ENCODE measurements at regions not wholly inside any gene's neighbourhood (a gene's known extent, or its start where the extent isn't known, plus 50 kb on each side); places are given as distances from the start of the nearest gene placed in this dataset.
A peak's percentile ranks its signal among the peaks of the same experiment; 100 is the strongest.
"Not testable (repeated sequence)": the region's sequence is repeated elsewhere in the genome, so short reads cannot be mapped to it uniquely, and the experiment has no call there.

DNA sequence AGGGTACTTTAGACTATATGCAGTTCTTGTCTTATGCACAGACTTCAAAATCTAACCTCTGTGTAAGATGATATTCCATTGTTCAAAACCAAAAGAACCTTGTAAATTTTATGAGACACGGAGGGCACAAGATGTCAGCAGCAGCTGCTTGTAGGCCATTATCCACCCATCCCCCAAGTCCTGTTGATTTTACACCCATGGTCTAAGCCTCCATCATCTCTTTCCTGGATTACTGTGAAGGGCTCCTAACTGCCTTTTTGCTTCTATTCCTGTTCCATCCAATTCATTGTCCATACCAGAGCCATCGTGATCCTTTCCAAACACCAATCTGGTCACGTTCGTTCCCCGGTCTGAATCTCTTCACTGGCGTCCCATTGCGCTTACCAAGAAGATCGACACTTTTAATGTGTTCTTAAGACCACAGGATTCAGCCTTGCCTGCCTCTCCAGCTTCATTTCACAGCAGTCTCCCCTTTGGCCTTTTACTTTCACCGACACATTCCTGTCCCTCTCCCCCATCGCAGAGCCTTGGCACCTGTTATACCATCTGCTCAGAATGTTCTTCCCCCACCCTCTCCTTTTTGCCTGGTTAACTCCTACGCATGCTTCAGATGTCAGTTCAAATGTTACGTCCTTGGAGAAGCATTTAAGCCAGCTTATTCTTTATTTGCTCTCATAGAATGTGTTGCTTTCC, 107.3 kb upstream of the POU3F1 start:
- DNase-seq: no peak

DNA sequence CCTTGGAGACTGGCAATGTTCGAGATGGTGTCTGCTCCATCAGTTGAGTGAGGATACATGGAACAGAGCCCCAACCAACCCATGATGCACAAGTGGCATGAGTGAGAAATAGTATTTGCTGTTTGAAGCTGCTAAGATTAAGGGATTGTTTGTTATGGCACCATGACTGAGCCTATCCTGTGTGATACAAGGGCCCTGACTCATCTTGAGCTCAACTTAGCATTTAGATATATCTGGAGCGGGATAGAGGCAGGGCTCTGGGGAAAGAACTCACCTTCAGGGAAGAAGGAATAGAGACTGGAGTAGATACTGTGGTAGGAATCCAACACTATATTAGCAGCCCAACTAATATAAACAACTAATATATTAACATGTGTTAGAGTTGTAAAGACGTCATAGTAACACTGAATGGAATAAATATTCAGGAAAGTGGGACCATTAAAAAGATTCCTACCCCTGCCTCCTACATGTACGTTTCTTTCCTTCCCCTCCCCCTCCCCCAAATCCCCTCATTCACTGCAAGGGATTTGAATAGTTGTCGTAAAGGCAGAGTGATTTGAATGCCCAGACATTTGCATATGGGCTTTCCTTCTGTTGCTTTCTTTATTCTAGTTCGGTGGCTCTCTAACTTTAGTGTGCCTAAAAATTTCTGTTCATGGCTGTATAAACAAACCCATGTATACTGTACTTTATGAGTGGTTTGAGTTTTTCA, 106.6 kb upstream of the POU3F1 start:
- no peak for DNase-seq

DNA sequence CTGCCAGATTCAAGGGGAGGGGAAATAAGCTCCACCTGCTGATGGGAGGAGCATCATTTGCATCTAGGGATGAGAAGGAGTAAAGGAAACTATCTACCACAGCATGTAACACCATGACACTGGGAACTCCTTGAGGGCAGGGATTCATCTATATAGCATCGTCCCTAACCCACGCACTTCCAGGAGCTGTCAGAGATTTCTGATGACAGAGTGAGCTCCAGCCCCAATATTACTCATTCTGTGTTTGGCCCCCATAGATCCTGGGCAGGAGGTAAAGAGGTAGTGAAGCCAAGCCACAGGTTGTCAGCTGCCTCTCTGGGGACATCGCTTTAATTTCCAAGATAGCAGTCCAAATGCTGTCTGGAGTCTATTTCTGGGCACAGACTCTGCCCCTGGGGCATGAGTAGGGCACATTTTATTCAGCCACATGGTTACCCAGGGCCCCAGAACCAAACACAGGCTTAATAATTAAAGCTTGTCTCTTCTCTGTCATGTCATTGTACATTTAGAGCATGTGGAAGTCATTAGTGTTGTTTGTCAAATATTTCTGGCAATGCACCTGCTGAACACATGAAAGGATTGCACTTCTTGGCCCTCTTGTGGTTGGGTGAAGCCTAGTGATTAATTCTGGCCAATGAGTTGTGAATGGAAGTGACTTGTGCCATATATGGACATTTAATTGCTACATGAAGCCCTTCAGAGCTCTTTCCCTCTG, 105.9 kb upstream of the POU3F1 start:
- DNase-seq: peak; percentile 96

DNA sequence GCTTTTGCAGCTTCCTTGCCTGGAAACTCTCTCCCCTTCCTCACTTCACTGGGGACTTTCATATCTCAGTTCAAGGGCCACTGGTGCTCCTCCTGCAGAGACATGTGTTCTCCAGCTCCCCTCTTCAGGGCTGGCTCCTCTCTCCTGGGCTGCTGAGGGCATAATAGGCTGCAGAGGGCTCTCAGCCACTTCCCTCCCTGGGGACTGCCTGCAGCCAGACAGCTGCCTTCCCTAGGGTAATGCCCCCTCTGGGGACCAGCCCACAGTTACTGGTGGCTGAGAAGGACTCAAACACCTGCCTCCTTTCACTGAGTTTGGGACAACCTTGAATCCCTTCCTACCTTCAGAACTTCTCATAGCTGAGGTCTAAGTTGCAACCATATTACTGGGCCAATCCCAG, 104.8 kb upstream of the POU3F1 start:
- no peak for DNase-seq

DNA sequence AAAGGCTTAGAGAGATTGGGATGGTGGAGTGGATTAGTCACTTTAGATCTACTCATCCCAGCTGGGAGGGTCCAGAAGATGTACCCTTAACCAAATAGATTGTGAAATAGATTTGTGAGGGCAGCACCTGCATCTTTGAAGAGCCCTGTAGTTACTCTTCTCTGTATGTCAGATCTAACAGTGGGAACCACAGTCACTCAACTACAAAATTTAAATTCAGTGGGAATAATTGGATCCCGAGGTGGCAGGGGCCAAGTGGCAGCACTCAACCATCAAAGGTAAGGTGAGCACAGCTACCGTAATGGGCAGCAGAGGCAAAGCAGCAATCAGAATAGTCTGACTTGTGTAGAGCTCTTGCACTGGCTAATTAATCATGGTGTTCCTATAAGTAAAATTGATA, 99.5 kb upstream of the POU3F1 start:
- not testable (repeated sequence) for DNase-seq

DNA sequence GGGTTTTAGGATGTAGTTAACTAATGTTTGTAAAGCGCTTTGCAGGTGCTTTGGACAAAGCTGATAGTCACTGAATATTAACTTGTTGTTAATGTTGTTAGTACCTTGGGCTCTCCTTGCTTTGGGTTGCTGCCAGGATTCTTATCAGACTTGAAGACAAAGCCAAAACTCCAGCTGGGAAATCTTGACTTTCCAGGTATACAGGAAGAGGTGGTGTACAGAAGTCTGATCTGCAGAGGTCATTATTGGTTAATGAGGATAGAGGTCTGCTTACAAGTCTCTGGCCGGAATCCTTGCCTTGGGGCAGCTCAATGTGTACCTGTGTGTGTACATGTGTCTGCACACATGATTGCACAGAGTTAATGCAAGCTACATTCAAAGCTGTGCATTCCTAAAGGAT, 96.0 kb upstream of the POU3F1 start:
- no peak for DNase-seq

DNA sequence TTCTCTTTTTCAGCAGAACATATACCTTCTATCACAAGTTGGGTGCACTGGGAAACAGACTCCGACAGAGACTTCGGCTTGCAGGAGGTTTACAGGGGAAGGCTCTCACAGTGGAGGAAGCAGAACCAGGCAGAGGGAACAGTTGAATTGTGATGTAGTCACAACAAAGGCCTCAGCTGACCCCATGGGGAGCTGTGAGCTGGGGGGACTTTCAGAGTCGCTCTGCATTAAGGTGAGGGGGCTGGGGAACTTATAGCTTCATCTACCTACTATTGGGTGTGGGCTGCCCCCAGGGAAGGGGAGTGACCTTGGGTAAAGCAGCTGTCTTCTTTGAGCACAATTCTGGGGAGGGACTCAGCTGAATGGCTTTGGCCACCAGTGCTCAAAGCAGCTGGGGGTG, 94.9 kb upstream of the POU3F1 start:
- DNase-seq: no peak

DNA sequence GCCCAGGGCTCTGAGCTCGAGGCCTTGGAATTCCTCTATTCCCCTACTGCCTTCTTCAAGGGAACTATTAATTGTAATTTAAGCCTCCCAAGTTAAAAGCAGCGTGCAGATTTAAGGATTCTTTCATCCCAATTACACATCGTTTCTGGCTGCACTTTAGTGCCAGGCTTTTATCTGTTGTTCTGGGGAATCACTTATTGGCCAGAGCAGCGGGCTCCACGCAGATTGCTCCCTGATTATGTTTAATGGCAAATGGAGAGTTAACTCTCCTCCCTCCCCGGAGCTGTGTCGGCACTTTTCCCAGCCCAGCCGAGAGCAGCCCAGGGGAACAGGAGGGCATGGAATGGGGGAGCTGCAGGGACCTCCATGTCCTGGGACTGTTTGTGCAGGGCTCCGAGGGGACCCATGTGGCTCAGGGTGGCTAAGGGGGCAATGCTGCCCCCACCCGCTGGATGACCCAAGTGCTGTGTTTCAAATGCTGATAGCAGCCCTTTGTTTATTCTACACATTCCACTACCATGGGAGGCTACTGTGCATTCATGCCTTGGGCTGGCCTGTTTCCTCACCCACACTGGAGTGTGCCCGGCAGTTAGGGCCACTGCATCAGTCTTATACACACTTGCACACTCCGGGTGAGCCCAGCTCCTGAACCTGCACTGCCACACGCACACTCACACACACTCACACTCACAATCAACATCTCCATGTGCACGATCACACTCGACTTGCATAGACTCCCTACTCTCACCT, 93.3 kb upstream of the POU3F1 start:
- no peak for DNase-seq

DNA sequence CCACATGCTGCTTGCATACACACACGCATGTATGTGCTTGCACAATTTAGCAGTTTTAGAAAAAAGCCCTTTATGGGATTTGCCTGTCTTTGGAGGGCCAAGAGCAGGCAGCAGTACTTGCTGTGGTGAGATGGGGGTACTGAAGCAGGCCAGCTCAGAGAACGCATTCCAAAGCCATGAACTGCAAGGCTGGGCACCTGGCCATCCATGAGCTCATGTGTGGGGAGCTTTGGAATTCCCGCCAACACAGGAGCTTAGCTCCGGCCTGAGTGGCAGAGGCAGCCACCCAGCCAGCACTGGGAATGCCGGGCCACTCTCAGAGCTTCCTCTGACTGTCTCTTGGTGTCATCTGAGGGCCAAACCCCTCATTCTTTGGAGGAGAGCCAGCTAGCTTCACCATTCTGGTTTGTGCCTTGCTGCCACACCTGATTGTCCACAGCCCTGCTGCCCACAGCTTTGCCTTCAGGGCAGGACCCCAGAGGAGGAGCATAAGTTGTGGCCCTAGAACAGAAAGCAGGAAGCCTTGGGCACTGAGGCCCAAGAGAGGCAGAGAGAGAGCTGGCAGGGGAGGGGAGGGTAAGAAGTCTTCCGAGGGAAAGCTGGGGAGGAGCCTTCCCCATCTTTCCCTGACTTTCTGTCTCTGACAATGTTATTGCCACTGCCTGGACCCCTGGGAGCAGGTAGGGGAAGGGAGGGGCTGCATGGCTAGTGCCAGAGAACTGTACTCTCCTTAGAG, 92.1 kb upstream of the POU3F1 start:
- no peak for DNase-seq

DNA sequence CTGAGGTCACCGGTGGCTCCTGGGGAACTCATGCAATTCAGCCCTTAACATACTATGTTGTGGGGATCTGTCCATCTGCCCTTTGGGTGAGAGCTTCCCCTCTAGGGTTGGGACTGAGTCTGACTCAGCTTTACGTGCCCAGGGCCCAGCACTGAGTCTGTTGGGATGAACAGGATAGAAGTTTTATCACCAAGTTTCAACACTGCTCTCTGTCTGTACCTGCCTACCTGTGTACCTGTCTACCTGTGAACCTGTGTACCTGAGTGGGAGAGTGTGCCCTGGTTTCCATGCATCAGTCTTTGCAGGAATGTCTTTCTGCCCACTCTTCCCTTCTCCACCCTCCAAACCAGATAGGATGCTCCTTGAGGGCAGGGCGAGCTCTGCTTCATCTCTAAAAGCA, 90.6 kb upstream of the POU3F1 start:
- DNase-seq: no peak

DNA sequence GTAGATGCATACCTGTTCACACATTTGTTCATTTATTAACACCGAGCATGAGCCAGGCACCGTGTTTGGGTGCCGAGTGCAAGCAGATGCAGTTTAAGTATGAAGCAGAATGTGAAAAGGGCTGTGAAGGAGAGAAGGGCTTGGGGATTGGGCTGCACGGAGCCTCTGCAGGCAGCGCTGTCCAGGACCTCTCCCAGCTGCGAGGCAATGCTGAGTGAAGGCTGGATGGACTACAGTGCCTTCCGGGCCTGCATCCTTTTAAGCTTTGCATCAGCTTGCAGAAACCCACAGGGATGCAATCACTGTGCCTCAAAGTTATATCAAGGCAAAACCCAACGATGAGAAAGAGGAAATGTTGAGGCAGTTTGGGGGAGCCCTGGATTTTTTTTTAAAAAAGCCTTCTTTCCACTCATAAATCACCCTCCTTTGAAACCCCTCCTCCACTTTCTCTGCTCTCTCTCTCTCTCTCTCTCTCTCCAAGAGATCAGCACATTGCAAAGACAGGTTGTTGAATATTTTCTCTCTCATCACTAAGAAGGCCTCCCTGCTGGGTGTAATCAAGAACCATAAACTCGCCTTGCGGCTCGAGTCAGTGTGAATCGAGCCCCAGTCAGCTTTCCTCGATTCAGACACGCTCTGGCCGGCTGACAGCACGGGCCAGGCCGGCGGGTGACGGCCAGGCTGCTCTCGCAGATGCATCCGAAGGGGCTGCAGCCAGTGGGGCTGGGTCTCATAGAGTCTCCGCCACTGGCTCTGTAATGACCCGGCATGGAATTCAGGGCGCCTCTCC, 89.2 kb upstream of the POU3F1 start:
- DNase-seq: no peak

DNA sequence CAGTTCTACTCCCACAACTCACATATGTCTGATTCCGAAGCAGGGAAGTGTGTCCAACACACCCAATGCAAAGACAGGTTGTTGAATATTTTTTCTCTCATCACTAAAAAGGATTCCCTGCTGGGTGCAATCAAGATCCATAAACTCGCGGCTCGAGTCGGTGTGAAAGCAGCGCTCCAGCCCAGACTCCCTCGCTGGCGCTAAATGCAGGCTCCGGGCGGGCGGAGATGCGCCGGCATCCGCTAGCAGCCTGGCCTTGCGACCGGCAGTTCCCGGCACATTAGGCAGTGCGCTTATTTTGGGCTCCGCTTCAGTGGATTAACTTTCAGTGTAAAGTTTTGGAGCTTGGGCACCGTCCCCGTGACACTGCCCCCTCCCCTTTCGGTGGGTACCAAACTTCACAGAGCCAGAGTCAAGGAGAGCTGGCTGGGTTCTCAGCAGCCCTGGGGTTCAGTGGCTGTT, 87.7 kb upstream of the POU3F1 start:
- no peak for DNase-seq

DNA sequence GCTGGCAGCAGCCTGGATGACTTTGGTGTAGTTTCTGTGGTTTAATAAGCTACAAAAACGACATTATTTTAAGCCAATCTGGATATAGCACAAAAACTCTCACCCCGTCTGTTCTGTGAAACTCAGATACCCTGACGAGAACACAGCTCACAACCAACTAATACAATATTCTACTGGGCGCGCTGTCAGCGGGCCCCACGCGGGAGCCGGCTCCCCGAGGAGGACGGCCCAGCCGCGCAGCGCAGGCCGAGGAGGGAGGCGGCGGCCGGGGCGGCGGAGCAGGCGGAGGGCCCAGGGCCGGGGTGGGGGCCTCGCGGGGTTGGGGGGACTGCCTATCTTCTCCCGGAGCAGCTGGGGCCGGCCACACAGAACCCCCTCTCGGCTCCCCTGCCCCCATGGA, 87.2 kb upstream of the POU3F1 start:
- no peak for DNase-seq

DNA sequence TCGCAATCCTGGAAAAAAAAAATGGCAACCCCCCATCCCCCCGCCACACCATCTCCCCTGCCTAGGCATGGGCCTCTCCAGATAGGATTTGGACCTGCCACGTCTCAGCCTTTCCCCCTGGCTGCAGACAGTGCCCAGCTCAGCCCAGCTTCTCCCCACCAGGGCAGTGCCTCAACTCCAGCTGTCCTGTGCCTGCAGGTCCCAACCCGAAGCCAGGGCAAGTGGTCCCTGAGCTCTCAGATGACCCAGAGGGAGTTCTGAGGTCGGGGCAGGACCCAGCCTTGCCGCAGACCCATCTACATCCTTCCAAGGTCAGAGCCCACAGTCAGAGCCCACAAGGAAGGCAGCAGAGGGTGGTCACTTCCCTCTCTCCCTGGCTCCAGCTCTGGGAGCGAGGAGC, 86.7 kb upstream of the POU3F1 start:
- no peak for DNase-seq

DNA sequence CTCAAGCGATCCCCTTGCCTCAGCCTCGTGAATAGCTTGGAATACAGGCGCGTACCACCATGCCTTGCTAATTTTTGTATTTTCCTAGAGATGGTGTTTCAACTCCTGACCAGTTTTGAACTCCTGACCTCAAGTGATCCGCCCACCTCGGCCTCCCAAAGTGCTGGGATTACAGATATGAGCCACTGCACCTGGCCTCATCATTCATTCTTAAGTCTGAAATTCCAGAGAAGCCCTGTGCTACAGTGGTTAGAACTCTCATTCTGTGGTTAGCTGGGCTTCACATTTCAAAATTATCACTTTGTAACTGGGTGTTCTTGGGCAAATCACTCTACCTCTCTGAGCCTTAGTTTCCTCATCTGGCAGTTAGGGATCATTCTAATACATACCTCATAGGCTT, 86.1 kb upstream of the POU3F1 start:
- no peak for DNase-seq

DNA sequence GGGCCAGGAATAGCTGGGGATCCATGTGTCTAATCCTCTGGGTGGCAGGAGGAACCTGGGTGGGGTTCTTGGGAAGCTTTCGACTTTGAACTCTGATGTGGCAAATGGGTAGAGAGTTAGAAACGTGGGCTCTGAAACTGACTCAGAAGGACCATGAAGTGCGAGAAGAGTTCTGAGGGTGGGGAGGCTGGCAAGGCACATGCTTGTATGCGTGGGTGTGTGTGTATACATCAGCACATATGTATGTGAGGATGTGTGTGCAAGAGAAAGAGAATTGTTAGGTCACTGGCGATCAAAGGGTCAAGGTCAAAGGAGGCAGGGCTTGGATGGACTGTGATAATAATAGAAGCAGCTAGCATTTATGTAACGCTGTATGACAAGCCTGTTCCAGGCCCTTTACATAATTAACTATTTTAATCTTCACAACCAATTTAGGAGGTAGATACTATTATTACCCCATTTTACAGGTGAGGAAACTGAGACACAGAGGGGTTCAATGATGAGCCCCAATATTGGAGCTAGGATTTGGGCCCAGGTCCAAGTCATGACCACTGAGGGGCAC, 84.5 kb upstream of the POU3F1 start:
- DNase-seq: no peak

DNA sequence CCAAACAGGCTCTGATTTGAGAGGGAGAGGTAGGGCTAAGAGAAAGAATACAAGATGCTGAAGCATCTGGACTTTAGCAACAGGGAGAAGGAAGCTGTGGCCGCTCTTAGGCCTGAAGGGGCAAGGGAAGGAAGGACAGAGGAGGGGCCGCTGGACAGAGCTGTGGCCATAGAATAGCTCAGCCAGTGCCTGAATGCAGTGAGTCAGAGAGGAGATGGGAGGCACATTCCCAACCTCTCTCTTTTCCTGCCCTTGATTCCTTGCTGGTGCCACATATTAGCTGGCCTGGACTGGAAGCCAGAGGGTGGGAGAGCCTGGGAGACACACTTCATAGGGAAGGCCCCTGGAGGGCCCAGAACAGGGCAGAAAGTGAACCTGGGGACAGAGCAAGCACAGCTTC, 83.4 kb upstream of the POU3F1 start:
- DNase-seq: no peak

DNA sequence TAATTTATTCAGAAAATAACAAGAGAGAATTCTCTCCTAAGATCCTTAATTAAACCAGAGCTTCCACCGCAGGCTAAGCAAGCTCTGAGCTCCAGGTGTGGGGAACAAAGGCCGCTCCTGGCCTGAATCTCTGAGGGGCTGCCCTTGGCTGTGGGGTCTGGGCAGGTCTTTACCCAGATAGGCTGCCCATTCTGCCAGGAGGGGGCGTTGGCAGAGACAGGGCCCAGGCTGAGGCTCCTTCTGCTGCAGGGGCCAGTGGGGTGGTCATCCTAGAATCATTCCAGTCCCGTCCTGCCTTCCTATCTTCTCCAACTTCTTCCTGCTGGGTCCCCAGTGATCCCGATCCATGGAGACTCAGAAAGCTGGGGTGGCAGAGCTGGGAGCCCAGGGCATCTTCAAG, 82.9 kb upstream of the POU3F1 start:
- DNase-seq: no peak

DNA sequence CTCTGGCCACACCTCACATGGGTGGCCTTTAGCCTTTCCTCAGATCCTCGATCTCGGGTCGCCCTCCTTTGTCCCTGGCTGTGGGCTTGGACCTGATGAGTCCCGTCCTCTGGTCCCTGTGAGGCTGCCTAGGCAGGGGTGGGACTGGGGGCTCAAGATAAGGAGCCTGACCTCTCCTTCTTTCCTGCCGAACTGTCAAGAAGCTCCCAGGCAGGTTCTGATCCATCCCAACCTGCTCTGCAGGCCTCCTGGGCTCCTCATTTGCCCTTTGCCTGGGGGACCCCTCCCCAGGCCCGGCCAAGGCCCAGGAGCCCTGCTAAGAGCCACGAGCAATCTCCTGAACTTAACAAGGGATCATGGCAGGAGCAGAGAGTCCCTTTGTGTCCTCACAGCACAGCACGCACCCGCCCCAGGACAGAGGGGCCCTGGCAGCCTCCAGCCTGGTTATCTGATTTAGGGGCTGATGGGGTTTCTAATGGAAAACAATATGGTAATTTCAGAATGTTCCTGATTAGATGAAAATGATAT, 82.4 kb upstream of the POU3F1 start:
- no peak for DNase-seq

DNA sequence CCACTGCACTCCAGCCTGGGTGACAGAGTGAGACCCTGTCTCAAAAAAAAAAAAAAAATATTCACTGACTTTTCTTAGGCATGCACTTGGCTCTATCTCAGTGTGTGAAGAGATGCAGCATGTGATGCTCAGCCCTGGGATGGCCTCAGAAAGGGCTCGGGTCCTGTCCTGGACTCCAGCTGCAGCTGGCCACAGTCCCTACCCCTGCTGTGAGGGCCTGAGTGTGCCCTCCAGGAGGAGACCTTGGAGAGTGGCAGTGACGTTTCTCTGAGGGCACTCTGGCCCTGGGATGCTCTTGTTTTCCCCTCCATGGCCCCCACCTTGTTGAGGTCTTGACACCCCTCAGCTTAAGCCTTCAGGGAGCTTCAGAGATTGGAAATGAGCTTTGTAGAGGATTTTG, 81.9 kb upstream of the POU3F1 start:
- no peak for DNase-seq

DNA sequence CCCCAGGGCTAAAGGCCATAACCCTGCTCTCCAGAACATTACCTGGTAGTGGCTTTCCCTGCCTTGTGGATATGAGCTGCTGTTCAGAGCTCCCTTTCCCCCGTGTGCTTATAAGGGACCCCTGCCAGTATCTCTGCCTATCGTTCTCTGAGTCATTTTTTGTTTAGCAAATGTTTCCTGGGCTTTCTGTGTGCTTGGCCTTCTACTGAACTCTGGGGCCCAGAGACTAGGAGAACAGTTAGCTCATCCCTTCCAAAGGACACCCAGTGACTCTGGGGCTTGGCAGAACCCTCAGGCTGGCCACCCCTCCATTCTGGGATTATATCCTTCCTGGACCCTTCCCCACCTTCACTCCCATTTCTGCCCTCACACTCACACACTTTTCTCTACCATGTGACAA, 80.8 kb upstream of the POU3F1 start:
- no peak for DNase-seq

Measured in NCI-H774 (cell line).